AG09319 (cell line): ENCODE measurements at regions not wholly inside any gene's neighbourhood (a gene's known extent, or its start where the extent isn't known, plus 50 kb on each side); places are given as distances from the start of the nearest gene placed in this dataset.
"Not testable (repeated sequence)": the region's sequence is repeated elsewhere in the genome, so short reads cannot be mapped to it uniquely, and the experiment has no call there.

ENCODE experiments used
- DNase-seq: peaks from one replicate; pipeline ENCODE4 v3.0.0-alpha.2; 2010; ENCODE audit warnings: low read depth; ENCODE audit errors: extremely low read depth
- CTCF ChIP-seq: IDR thresholded peaks from 2 replicates; pipeline ENCODE4 v1.5.1; 2011; ENCODE audit warnings: low read depth, mild to moderate bottlenecking, inconsistent platforms, low read length, moderate library complexity

DNA sequence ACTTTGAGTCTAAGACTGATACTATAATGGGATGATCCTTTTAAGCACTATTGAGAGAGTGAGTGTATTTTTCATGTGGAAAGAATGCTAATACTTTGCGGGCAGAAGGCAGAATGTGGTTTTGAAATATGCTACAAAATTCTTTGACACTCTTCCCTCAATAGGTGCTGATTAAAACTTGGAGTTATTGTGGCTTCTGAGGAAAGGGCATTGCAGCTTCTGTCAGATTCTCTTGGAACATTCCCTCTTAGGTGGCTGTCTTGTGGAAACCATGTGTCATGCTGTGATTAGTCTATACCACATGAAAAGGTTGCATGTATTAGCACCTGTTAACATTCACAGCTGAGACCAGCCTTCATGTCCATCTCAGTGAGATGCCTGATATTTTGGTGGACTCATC lies 547.0 kb downstream of the STIM2 start:
- no peak for TF ChIP-seq CTCF
- no peak for DNase-seq

DNA sequence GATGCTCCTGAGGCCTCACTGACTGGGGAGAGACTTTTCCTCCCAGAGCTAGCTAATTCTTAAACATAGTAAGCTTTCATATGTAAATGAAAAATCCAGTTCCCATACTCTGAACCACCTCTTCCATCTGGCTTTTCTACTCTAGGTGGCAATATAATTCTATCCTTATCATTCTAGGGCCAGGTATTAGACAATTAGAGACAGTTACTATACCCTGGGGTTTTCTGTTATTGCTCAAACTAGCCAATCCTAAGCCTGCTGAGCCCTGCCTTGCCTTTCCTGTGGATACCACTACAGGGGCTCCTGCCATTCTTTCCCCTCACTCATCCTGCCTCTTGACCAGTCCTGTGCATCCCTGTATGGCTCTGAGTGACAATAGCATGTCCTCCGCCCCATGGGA lies 552.0 kb downstream of the STIM2 start:
- DNase-seq, result no peak
- no peak for TF ChIP-seq CTCF

DNA sequence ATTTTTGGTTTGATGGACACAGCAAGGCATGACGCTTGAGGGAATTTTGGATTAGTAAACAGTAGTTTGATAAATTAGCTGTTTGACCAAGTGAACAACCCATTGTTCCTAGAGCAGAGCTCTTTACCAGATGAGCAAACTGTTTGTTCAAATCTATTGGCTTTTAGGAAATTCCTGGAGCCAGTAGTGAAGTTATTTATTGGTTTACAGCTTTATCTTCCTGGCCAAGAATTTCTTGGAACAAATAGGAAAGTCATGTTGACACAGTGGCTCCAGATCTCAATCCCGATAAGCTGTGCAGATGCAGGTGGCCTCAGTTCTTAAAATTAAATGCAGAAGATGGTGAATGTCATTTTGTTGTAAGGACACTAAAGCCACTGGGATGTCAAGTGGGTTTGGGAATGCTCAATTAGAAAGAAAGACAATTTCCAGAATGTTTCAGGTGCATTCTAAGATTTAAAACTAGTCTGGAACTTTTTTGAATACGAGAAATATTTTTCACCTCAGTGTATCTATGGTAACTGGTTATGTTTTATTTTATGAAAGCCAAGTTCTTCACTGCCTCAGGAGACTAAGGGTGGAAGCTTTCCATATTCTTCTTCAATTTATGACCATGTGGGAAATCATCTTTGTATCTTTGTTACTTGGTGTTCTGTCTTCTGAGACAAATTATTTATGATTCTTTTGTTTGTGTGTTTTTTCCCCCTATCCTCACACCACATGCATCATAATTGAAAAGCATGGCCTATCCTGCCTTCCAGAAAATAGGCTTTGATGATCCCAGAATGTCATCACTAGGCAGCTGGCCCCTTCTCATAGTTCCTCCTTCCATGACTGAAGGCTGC lies 554.5 kb downstream of the STIM2 start:
- DNase-seq, result no peak
- no peak for TF ChIP-seq CTCF

DNA sequence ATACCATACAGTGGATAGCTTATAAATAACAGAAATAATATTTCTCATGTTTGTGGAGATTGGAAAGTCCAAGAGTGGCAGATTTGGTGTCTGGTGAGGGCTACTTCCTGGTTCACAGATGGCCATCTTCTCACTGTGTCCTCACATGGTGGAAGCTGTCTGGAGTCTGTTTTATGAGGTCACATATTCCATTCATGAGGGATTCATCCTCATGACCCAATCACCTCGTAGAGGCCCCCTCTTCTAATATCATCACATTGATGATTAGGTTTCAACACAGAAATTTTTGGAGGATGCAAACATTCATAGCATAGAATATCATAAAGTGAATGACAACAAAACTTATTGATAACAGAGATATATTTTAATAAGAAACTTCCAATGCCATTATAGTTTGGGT lies 568.0 kb downstream of the STIM2 start:
- DNase-seq, result no peak
- no peak for TF ChIP-seq CTCF

DNA sequence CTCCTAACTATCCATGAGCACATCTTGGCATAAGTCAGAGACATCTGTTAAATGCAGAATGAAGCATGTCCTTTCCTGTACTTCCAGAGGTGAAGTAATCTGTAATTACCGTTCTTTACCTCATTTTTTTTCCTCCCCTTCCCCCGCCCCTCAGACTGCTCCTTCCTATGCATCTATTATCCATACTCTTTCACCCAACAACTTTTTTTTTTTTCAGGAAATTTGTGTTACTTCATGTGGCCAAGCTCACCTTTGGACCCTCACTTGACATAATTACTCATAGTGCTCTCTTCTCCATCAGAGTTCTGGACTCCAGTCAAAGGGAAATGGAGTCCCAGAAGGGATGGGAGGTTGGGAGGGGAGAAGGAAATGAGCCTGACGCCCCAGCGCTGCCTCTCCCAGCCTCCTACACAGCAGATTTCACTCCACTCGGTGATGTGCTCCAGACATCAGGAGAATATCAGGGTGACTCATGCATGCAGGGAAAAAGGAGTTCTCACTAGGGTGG lies 568.8 kb downstream of the STIM2 start:
- no peak for TF ChIP-seq CTCF
- no peak for DNase-seq

GRCh38 chr4:27442146-27442545 lies 581.5 kb downstream of the STIM2 start:
- no peak for TF ChIP-seq CTCF
- no peak for DNase-seq

DNA sequence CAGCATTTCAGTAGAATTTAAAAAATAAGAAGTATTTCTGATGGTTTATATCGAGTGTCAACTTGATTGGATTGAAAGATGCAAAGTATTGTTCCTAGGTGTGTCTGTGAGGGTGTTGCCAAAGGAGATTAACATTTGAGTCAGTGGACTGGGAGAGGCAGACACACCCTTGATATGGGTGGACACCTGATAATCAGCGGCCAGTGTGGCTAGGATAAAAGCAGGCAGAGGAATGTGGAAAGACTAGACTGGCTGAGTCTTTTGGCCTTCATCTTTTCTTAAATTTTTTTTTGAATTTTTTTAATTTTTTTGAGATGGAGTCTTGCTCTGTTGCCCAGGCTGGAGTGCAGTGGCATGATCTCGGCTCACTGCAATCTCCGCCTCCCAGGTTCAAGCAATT lies 582.0 kb downstream of the STIM2 start:
- not testable (repeated sequence) for DNase-seq

- TF ChIP-seq CTCF, result no peak
Observed at GRCh38 chr4:27463816-27464215, 603.2 kb downstream of the STIM2 start.

More at GRCh38 chr4:27463816-27464215, 603.2 kb downstream of the STIM2 start:
- no peak for DNase-seq
